Astrocyte (in vitro differentiated cells and primary cell): ENCODE measurements at regions not wholly inside any gene's neighbourhood (a gene's known extent, or its start where the extent isn't known, plus 50 kb on each side); places are given as distances from the start of the nearest gene placed in this dataset.

Experiments used
- DNase-seq: peaks from one replicate; pipeline ENCODE4 v3.0.0-alpha.2; 2010; ENCODE audit warnings: low read depth
- FAIRE-seq: peaks from 2 replicates; lab custom pipeline; 2011; peaks lifted over from hg19 to GRCh38; lab: Jason Lieb, UNC
- H2AFZ ChIP-seq: 2 replicates; pipeline ENCODE4 v1.6.0; 2012; ENCODE audit warnings: low read depth, low read length, inconsistent platforms
- H3K27ac ChIP-seq: 2 replicates; pipeline ENCODE4 v1.5.1; 2011; ENCODE audit warnings: low read depth, low read length, inconsistent platforms
- H3K27me3 ChIP-seq: 2 replicates; pipeline ENCODE4 v1.6.0; 2011; ENCODE audit warnings: low read length, inconsistent platforms; ENCODE audit not compliant: insufficient read depth
- H3K36me3 ChIP-seq: 2 replicates; pipeline ENCODE4 v1.5.1; 2011; ENCODE audit warnings: low read length, inconsistent platforms; ENCODE audit not compliant: insufficient read depth
- H3K4me1 ChIP-seq: 2 replicates; pipeline ENCODE4 v1.5.1; 2011; ENCODE audit warnings: low read length, inconsistent platforms; ENCODE audit not compliant: insufficient read depth
- H3K4me2 ChIP-seq: 2 replicates; pipeline ENCODE4 v1.6.0; 2012; ENCODE audit warnings: low read length, inconsistent platforms
- H3K4me3 ChIP-seq: 2 replicates; pipeline ENCODE4 v1.5.1; 2011; ENCODE audit warnings: low read depth, mild to moderate bottlenecking, low read length, inconsistent platforms; ENCODE audit not compliant: insufficient read depth
- H3K79me2 ChIP-seq: 2 replicates; pipeline ENCODE4 v1.6.0; 2012; ENCODE audit warnings: mild to moderate bottlenecking, low read length, inconsistent platforms; ENCODE audit not compliant: insufficient read depth
- H3K9ac ChIP-seq: 2 replicates; pipeline ENCODE4 v1.6.0; 2012; ENCODE audit warnings: mild to moderate bottlenecking, low read length, inconsistent platforms
- H3K9me3 ChIP-seq: 2 replicates; pipeline ENCODE4 v1.5.1; 2012; ENCODE audit warnings: low read depth, mild to moderate bottlenecking, low read length, inconsistent platforms; ENCODE audit not compliant: insufficient read depth
- H4K20me1 ChIP-seq: 2 replicates; pipeline ENCODE4 v1.6.0; 2012; ENCODE audit warnings: low read length, inconsistent platforms; ENCODE audit not compliant: insufficient read depth
- H3K27ac Mint-ChIP-seq: one replicate; pipeline ENCODE4 v1.8.0; 2021; ENCODE audit warnings: mild to moderate bottlenecking, mixed read lengths; ENCODE audit not compliant: unreplicated experiment
- H3K27me3 Mint-ChIP-seq: one replicate; pipeline ENCODE4 v1.8.0; 2021; ENCODE audit warnings: low read depth, mixed read lengths; ENCODE audit not compliant: unreplicated experiment
- H3K36me3 Mint-ChIP-seq: one replicate; pipeline ENCODE4 v1.8.0; 2021; ENCODE audit warnings: low read depth, mixed read lengths; ENCODE audit not compliant: unreplicated experiment
- H3K4me1 Mint-ChIP-seq: one replicate; pipeline ENCODE4 v1.8.0; 2021; ENCODE audit warnings: low read depth, mixed read lengths; ENCODE audit not compliant: unreplicated experiment
- H3K4me3 Mint-ChIP-seq: one replicate; pipeline ENCODE4 v1.8.0; 2021; ENCODE audit warnings: mild to moderate bottlenecking, moderate library complexity, mixed read lengths; ENCODE audit not compliant: unreplicated experiment
- H3K9me3 Mint-ChIP-seq: one replicate; pipeline ENCODE4 v1.8.0; 2021; ENCODE audit warnings: mild to moderate bottlenecking, mixed read lengths; ENCODE audit not compliant: unreplicated experiment
- EZH2 ChIP-seq: IDR thresholded peaks from 2 replicates; pipeline ENCODE4 v1.6.1; 2012; ENCODE audit warnings: mild to moderate bottlenecking, low read length, inconsistent platforms; ENCODE audit not compliant: insufficient read depth
- TF ChIP-seq, protein P1 (sequence below): IDR thresholded peaks from 2 replicates; pipeline ENCODE4 v1.5.1; 2011; ENCODE audit warnings: low read depth, mild to moderate bottlenecking, inconsistent platforms, low read length, moderate library complexity; ENCODE audit not compliant: insufficient read depth

- no peak overlapping the region for H3K4me3 Mint-ChIP-seq
- no peaks in the 10 kb centered on the region for H3K36me3 Mint-ChIP-seq
- peaks cover 3% of the 10 kb centered on the region for H3K4me1 Mint-ChIP-seq
- no peak for TF ChIP-seq EZH2
- TF ChIP-seq, protein P1, sequence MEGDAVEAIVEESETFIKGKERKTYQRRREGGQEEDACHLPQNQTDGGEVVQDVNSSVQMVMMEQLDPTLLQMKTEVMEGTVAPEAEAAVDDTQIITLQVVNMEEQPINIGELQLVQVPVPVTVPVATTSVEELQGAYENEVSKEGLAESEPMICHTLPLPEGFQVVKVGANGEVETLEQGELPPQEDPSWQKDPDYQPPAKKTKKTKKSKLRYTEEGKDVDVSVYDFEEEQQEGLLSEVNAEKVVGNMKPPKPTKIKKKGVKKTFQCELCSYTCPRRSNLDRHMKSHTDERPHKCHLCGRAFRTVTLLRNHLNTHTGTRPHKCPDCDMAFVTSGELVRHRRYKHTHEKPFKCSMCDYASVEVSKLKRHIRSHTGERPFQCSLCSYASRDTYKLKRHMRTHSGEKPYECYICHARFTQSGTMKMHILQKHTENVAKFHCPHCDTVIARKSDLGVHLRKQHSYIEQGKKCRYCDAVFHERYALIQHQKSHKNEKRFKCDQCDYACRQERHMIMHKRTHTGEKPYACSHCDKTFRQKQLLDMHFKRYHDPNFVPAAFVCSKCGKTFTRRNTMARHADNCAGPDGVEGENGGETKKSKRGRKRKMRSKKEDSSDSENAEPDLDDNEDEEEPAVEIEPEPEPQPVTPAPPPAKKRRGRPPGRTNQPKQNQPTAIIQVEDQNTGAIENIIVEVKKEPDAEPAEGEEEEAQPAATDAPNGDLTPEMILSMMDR = no peak
- no peaks in the 10 kb centered on the region for H3K79me2 ChIP-seq
- FAIRE-seq (no peak), DNase-seq (no peak)
- H3K36me3 ChIP-seq = no peaks in the 10 kb centered on the region
- no peaks in the 10 kb centered on the region for H3K4me1 ChIP-seq
- peaks cover 2% of the 10 kb centered on the region for H3K27me3 ChIP-seq
- H4K20me1 ChIP-seq = no peaks in the 10 kb centered on the region
- H3K9me3 ChIP-seq = no peaks in the 10 kb centered on the region
- peaks cover 3% of the 10 kb centered on the region for H3K9me3 Mint-ChIP-seq
- no peak overlapping the region for H3K4me2 ChIP-seq
- no peak overlapping the region for H3K9ac ChIP-seq
- H3K27me3 Mint-ChIP-seq = peaks cover 82% of the 10 kb centered on the region
- H3K27ac ChIP-seq = no peak overlapping the region
- no peak overlapping the region for H3K4me3 ChIP-seq
- H3K27ac Mint-ChIP-seq = no peak overlapping the region
- no peak overlapping the region for H2AFZ ChIP-seq
These were observed 204.2 kb downstream of the CYP26B1 start for GRCh38 chr2:71943238-71944182.

GRCh38 chr2:71941726-71942525 lies 205.7 kb downstream of the CYP26B1 start:
- Histone ChIP-seq H3K9me3 (no peaks in the 10 kb centered on the region), H3K9ac (no peak overlapping the region), H3K79me2 (no peaks in the 10 kb centered on the region), H3K27ac (no peak overlapping the region), H3K4me2 (no peak overlapping the region), H3K27me3 (peaks cover 2% of the 10 kb centered on the region), H3K4me3 (no peak overlapping the region), H2AFZ (no peak overlapping the region), H4K20me1 (no peaks in the 10 kb centered on the region), H3K4me1 (no peaks in the 10 kb centered on the region), H3K36me3 (no peaks in the 10 kb centered on the region)
- DNase-seq = no peak
- TF ChIP-seq EZH2 = no peak
- TF ChIP-seq, protein P1 = no peak
- Mint-ChIP-seq H3K9me3 (peaks cover 3% of the 10 kb centered on the region), H3K36me3 (no peaks in the 10 kb centered on the region), H3K4me3 (no peak overlapping the region), H3K4me1 (no peaks in the 10 kb centered on the region), H3K27ac (no peak overlapping the region), H3K27me3 (peaks cover 79% of the 10 kb centered on the region)
- FAIRE-seq = no peak
